ENCODE measurements at regions not wholly inside any gene's neighbourhood (a gene's known extent, or its start where the extent isn't known, plus 50 kb on each side); places are given as distances from the start of the nearest gene placed in this dataset.

DNA sequence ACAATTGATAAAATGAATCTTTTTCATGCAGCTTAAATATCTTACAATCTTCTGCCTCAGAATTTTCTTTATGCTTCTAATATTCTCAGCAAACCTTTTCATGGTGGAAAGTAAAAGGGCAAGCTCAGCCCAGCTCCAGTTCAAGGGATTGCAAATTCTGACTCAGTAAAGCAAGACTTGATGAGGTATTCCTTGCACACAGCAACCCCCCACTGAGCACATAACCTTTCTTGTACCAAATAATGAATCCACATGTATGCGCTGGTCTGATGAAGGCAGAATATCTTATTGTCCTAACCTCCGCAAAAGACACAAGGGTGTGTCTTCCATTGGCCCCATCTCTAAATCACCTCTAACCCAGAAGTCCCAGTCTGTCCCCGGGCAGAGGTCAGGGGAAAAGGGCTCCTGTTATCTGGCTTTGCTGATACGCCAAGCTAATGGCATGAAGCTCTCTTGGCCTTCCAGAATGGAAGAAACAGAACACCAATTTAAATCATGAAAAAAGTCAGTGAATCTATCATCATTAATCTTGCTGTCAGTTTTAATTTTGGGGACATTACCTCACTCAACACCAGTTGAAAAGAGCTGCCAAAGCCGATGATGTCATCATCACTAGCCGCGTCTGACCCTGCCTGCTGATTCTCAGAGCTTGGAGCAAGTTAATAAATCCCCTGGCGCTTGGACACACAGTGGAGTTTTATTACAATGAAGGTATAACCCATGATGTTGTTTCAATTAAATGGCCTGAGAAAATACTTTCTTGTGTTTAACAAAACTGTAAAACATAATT, 592.5 kb upstream of the CLINT1 start:
- TF ChIP-seq CTCF (IDR thresholded peaks at IDR 0.05) (no peak), POLR2A (IDR thresholded peaks at IDR 0.05) (no peak)

Data from adrenal gland (tissue), 5 donors.